RWPE1 (cell line): ENCODE measurements at regions not wholly inside any gene's neighbourhood (a gene's known extent, or its start where the extent isn't known, plus 50 kb on each side); places are given as distances from the start of the nearest gene placed in this dataset.

ENCODE experiments used
- CTCF ChIA-PET: fragments of 350-600 bp; sonication (Branson Sonifier 250); formaldehyde crosslinking; extraction: SDS; loops from one replicate; lab custom pipeline; 2021; lab: Yijun Ruan, JAX
- POLR2A ChIA-PET: fragments of 400-600 bp; formaldehyde crosslinking; extraction: SDS; loops from one replicate; lab custom pipeline; 2020; ENCODE audit warnings: antibody characterized with exemption; ENCODE audit not compliant: low non-redundant PET; lab: Yijun Ruan, JAX
- DNase-seq: peaks from one replicate; pipeline ENCODE4 v3.0.0; 2012; ENCODE audit warnings: low spot score
- H3K27ac ChIP-seq: fragments of 450-650 bp; 2 replicates; pipeline ENCODE4 v1.5.1; 2017
- CTCF ChIP-seq: fragments of 450-650 bp; conservative IDR thresholded peaks from 2 replicates; pipeline ENCODE4 v1.5.1; 2017; ENCODE audit warnings: low read depth, mild to moderate bottlenecking

GRCh38 chr18:75779910-75780309, 352.4 kb upstream of the SMIM21 start:
- TF ChIP-seq CTCF: no peak
- H3K27ac ChIP-seq: no peak overlapping the region
- POLR2A ChIA-PET: no interaction called here
- CTCF ChIA-PET: no interaction called here
- DNase-seq: no peak

- CTCF ChIA-PET: no interaction called here
- POLR2A ChIA-PET: no interaction called here
- no peak overlapping the region for H3K27ac ChIP-seq
- TF ChIP-seq CTCF: no peak
- DNase-seq: no peak
These were observed 351.9 kb upstream of the SMIM21 start for GRCh38 chr18:75779450-75779849.

- no peak for TF ChIP-seq CTCF
- ChIA-PET POLR2A (no interaction called here), CTCF (interaction anchor here (0.7 kb wide), 1 partner anchor 119 kb away, joined by 4 read pairs; no protein-coding TSS in a partner anchor)
- H3K27ac ChIP-seq: no peak overlapping the region
- no peak for DNase-seq
These were observed 350.1 kb upstream of the SMIM21 start for GRCh38 chr18:75777630-75778029.

- no peak overlapping the region for H3K27ac ChIP-seq
- POLR2A ChIA-PET: no interaction called here
- CTCF ChIA-PET: no interaction called here
- TF ChIP-seq CTCF: no peak
- DNase-seq: no peak
These were observed 347.6 kb upstream of the SMIM21 start for GRCh38 chr18:75775121-75775520.

GRCh38 chr18:75773618-75774017, 346.1 kb upstream of the SMIM21 start:
- TF ChIP-seq CTCF: no peak
- CTCF ChIA-PET: no interaction called here
- no peak overlapping the region for H3K27ac ChIP-seq
- POLR2A ChIA-PET: no interaction called here
- no peak for DNase-seq

GRCh38 chr18:75762758-75763157, 335.3 kb upstream of the SMIM21 start:
- no peak for DNase-seq
- no peak for TF ChIP-seq CTCF
- H3K27ac ChIP-seq: no peak overlapping the region
- ChIA-PET POLR2A (no interaction called here), CTCF (no interaction called here)

DNA sequence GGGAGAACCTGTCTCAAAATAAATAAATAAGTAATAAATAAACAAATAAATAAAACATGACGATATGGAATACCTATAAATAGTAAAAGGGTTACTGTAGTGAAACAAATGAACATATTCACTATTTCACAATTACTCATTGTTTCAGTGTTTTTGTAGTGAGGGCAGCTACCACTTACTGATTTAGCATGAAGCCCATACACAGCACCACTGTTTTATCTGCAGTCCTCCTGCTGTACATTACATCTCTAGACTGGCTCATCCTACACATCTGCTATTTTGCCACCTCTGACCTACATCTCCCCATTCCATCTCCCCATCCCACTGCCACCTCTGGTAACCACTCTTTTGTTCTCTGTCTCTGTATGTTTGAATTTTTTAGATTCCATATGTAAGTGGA, 332.7 kb upstream of the SMIM21 start:
- no peak overlapping the region for H3K27ac ChIP-seq
- POLR2A ChIA-PET: no interaction called here
- CTCF ChIA-PET: no interaction called here
- no peak for DNase-seq
- no peak for TF ChIP-seq CTCF
